ENCODE measurements at regions not wholly inside any gene's neighbourhood (a gene's known extent, or its start where the extent isn't known, plus 50 kb on each side); places are given as distances from the start of the nearest gene placed in this dataset.

DNA sequence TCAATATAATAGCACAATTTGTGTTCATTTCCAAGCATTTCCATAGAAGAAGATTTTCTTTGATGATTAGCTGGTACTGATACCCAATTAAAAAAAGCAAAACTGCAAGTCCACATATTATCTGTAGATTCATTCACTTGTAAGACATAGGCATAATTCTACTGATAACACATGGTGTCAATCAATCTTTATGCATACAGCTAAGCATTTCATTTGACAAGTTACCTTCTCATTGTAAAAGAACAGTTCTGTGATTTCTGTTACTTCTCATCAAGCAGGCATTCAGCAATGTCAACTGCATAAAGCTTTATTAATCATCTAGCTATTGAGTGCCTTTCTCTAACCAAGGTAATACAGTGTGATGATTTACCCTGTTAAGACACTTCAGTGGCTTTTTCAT lies 672.0 kb downstream of the PLOD2 start:
- no peak for TF ChIP-seq POLR2A (IDR thresholded peaks at IDR 0.05)
- TF ChIP-seq, protein P1, sequence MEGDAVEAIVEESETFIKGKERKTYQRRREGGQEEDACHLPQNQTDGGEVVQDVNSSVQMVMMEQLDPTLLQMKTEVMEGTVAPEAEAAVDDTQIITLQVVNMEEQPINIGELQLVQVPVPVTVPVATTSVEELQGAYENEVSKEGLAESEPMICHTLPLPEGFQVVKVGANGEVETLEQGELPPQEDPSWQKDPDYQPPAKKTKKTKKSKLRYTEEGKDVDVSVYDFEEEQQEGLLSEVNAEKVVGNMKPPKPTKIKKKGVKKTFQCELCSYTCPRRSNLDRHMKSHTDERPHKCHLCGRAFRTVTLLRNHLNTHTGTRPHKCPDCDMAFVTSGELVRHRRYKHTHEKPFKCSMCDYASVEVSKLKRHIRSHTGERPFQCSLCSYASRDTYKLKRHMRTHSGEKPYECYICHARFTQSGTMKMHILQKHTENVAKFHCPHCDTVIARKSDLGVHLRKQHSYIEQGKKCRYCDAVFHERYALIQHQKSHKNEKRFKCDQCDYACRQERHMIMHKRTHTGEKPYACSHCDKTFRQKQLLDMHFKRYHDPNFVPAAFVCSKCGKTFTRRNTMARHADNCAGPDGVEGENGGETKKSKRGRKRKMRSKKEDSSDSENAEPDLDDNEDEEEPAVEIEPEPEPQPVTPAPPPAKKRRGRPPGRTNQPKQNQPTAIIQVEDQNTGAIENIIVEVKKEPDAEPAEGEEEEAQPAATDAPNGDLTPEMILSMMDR (IDR thresholded peaks at IDR 0.05), result no peak
- TF ChIP-seq POLR2AphosphoS5 (IDR thresholded peaks at IDR 0.05), result no peak
